ENCODE measurements at regions not wholly inside any gene's neighbourhood (a gene's known extent, or its start where the extent isn't known, plus 50 kb on each side); places are given as distances from the start of the nearest gene placed in this dataset.

GRCh38 chr6:88366672-88367071, 200.5 kb upstream of the CNR1 start:
- BruUV-seq (replicated peaks): no TSS peak
- no peak for ATAC-seq
- Histone ChIP-seq H3K36me3 (ENCODE audit: control insufficient read depth, insufficient read depth, low read length) (no peaks in the 10 kb centered on the region), H3K4me1 (ENCODE audit: control insufficient read depth, insufficient read depth, low read length) (no peaks in the 10 kb centered on the region), H3K27ac (ENCODE audit: low read length) (no peak overlapping the region), H3K9me3 (ENCODE audit: control insufficient read depth, insufficient read depth, low read depth, low read length) (no peaks in the 10 kb centered on the region), H3K27me3 (ENCODE audit: control insufficient read depth, insufficient read depth, low read length) (no peaks in the 10 kb centered on the region), H3K4me3 (ENCODE audit: low read depth in 2 of 2, low read length in 2 of 2) (no peak overlapping the region)
- ChIA-PET POLR2A (no interaction called here), CTCF (no interaction called here)
- intact Hi-C loops (cut with micrococcal nuclease; ENCODE audit: unreplicated experiment) (no loop called here), in situ Hi-C loops (cut with HindIII; ENCODE audit: low pct_unique_long_range_greater_than_20kb, low sequenced_read_pairs) (no loop called here)
- DNase-seq (ENCODE audit: low read depth, low spot score): no peak
- TF ChIP-seq REST (IDR thresholded peaks at IDR 0.05; ENCODE audit: insufficient read depth in 1 of 2, low read depth in 2 of 2, low read length in 1 of 2) (no peak), CTCF (IDR thresholded peaks at IDR 0.05) (no peak), POLR2AphosphoS5 (IDR thresholded peaks at IDR 0.05; ENCODE audit: low read depth, low read length) (no peak), TCF7L2 (IDR thresholded peaks at IDR 0.05; ENCODE audit: low read depth, low read length) (no peak), SIN3A (IDR thresholded peaks at IDR 0.05; ENCODE audit: borderline replicate concordance, insufficient read depth, low read depth, low read length) (no peak)

- CTCF ChIA-PET: no interaction called here
- POLR2A ChIA-PET: no interaction called here
- no peak overlapping the region for H3K4me3 ChIP-seq (ENCODE audit: low read depth in 2 of 2, low read length in 2 of 2)
- no peak for TF ChIP-seq TCF7L2 (IDR thresholded peaks at IDR 0.05; ENCODE audit: low read depth, low read length)
- TF ChIP-seq CTCF (IDR thresholded peaks at IDR 0.05): no peak
- no peak for TF ChIP-seq REST (IDR thresholded peaks at IDR 0.05; ENCODE audit: insufficient read depth in 1 of 2, low read depth in 2 of 2, low read length in 1 of 2)
- TF ChIP-seq SIN3A (IDR thresholded peaks at IDR 0.05; ENCODE audit: borderline replicate concordance, insufficient read depth, low read depth, low read length): no peak
- TF ChIP-seq POLR2AphosphoS5 (IDR thresholded peaks at IDR 0.05; ENCODE audit: low read depth, low read length): no peak
- in situ Hi-C loops (cut with HindIII; ENCODE audit: low pct_unique_long_range_greater_than_20kb, low sequenced_read_pairs): no loop called here
- no peaks in the 10 kb centered on the region for H3K36me3 ChIP-seq (ENCODE audit: control insufficient read depth, insufficient read depth, low read length)
- H3K9me3 ChIP-seq (ENCODE audit: control insufficient read depth, insufficient read depth, low read depth, low read length): no peaks in the 10 kb centered on the region
- no peak overlapping the region for H3K27ac ChIP-seq (ENCODE audit: low read length)
- H3K4me1 ChIP-seq (ENCODE audit: control insufficient read depth, insufficient read depth, low read length): no peaks in the 10 kb centered on the region
- intact Hi-C loops (cut with micrococcal nuclease; ENCODE audit: unreplicated experiment): no loop called here
- no peaks in the 10 kb centered on the region; the same call in 1 of the 2 replicates for H3K27me3 ChIP-seq (ENCODE audit: control insufficient read depth, insufficient read depth, low read length)
- no TSS peak for BruUV-seq (replicated peaks)
- no peak for ATAC-seq
- no peak for DNase-seq (ENCODE audit: low read depth, low spot score)
Observed at GRCh38 chr6:88365656-88366055, 199.5 kb upstream of the CNR1 start.
